HEK293 (cell line): ENCODE measurements at regions not wholly inside any gene's neighbourhood (a gene's known extent, or its start where the extent isn't known, plus 50 kb on each side); places are given as distances from the start of the nearest gene placed in this dataset.

Experiments used
- CTCF ChIA-PET: fragments of 350-600 bp; formaldehyde crosslinking; extraction: SDS; loops from one replicate; lab custom pipeline; 2021; ENCODE audit warnings: antibody characterized with exemption; lab: Yijun Ruan, JAX
- POLR2A ChIA-PET: fragments of 300-600 bp; formaldehyde crosslinking; extraction: SDS; loops from one replicate; lab custom pipeline; 2020; ENCODE audit warnings: antibody characterized with exemption, inconsistent platforms; lab: Yijun Ruan, JAX
- H3K27ac ChIP-seq: fragments of 200-500 bp; sonication (Bioruptor generic); 2 replicates; pipeline ENCODE4 v1.5.1; 2014; ENCODE audit warnings: low read depth, low read length, control low read depth, inconsistent platforms; ENCODE audit errors: extremely low read depth
- H3K36me3 ChIP-seq, 2 experiments: fragments of 200-500 bp in 1 of 2; sonication (Bioruptor generic) in 1 of 2; 1 replicate in 1 of 2; 2 replicates in 1 of 2; pipeline ENCODE4 v1.5.1; 2014 to 2017; ENCODE audit warnings: inconsistent platforms in 2 of 2, low read length in 2 of 2; ENCODE audit not compliant: control insufficient read depth in 2 of 2, insufficient read depth in 1 of 2
- H3K4me1 ChIP-seq: fragments of 200-500 bp; sonication (Bioruptor generic); 2 replicates; pipeline ENCODE4 v1.5.1; 2014; ENCODE audit warnings: mild to moderate bottlenecking, low read length, inconsistent platforms; ENCODE audit not compliant: control insufficient read depth, insufficient read depth
- H3K4me3 ChIP-seq: 2 replicates; pipeline ENCODE4 v1.5.1; 2011; ENCODE audit warnings: low read depth, mild to moderate bottlenecking, control low read depth, low read length, moderate library complexity
- H3K9me3 ChIP-seq: fragments of 200-500 bp; sonication (Bioruptor generic); 2 replicates; pipeline ENCODE4 v1.5.1; 2014; ENCODE audit warnings: low read depth, low read length, inconsistent platforms; ENCODE audit not compliant: control insufficient read depth, insufficient read depth
- GLI2 ChIP-seq: fragments of 450-650 bp; formaldehyde crosslinking; IDR thresholded peaks from 2 replicates; pipeline ENCODE4; 2017; ENCODE audit warnings: missing biosample characterization, missing genetic modification characterization, low read depth, borderline replicate concordance
- INSM2 ChIP-seq: fragments of 450-650 bp; formaldehyde crosslinking; IDR thresholded peaks from 2 replicates; pipeline ENCODE4 v1.5.1; 2016; ENCODE audit warnings: missing biosample characterization, missing genetic modification characterization
- PRDM4 ChIP-seq: fragments of 450-650 bp; formaldehyde crosslinking; IDR thresholded peaks from 2 replicates; pipeline ENCODE4 v1.5.1; 2017; ENCODE audit warnings: missing biosample characterization, missing genetic modification characterization
- REPIN1 ChIP-seq: fragments of 450-650 bp; formaldehyde crosslinking; IDR thresholded peaks from 2 replicates; pipeline ENCODE4 v1.5.1; 2017; ENCODE audit warnings: missing biosample characterization, missing genetic modification characterization, low read depth
- TCF7L2 ChIP-seq: IDR thresholded peaks from 2 replicates; pipeline ENCODE4 v1.6.1; 2011; ENCODE audit warnings: low read depth, mild to moderate bottlenecking, inconsistent platforms, low read length, moderate library complexity, borderline replicate concordance
- ZBTB17 ChIP-seq: fragments of 450-650 bp; formaldehyde crosslinking; IDR thresholded peaks from 2 replicates; pipeline ENCODE4 v1.5.1; 2016; ENCODE audit warnings: missing biosample characterization, missing genetic modification characterization
- ZBTB49 ChIP-seq: fragments of 450-650 bp; formaldehyde crosslinking; IDR thresholded peaks from 2 replicates; pipeline ENCODE4 v1.5.1; 2016; ENCODE audit warnings: missing biosample characterization, missing genetic modification characterization, low read depth
- ZNF138 ChIP-seq: fragments of 450-650 bp; formaldehyde crosslinking; IDR thresholded peaks from 2 replicates; pipeline ENCODE4 v1.5.1; 2016; ENCODE audit warnings: missing biosample characterization, missing genetic modification characterization, borderline replicate concordance
- ZNF140 ChIP-seq: fragments of 450-650 bp; formaldehyde crosslinking; IDR thresholded peaks from 2 replicates; pipeline ENCODE4 v1.5.1; 2016; ENCODE audit warnings: missing biosample characterization, missing genetic modification characterization
- ZNF155 ChIP-seq: fragments of 450-650 bp; formaldehyde crosslinking; IDR thresholded peaks from 2 replicates; pipeline ENCODE4 v1.5.1; 2016; ENCODE audit warnings: missing biosample characterization, missing genetic modification characterization
- ZNF302 ChIP-seq: fragments of 450-650 bp; formaldehyde crosslinking; IDR thresholded peaks from 2 replicates; pipeline ENCODE4 v1.5.1; 2016; ENCODE audit warnings: missing biosample characterization, missing genetic modification characterization, low read depth
- ZNF341 ChIP-seq: fragments of 450-650 bp; formaldehyde crosslinking; IDR thresholded peaks from 2 replicates; pipeline ENCODE4; 2016; ENCODE audit warnings: low read depth, missing biosample characterization, missing genetic modification characterization
- ZNF354C ChIP-seq: fragments of 450-650 bp; formaldehyde crosslinking; IDR thresholded peaks from 2 replicates; pipeline ENCODE4 v1.5.1; 2016; ENCODE audit warnings: missing biosample characterization, missing genetic modification characterization, low read depth, borderline replicate concordance
- ZNF473 ChIP-seq: fragments of 450-650 bp; formaldehyde crosslinking; IDR thresholded peaks from 2 replicates; pipeline ENCODE4 v1.5.1; 2017; ENCODE audit warnings: missing biosample characterization, missing genetic modification characterization
- ZNF555 ChIP-seq: fragments of 450-650 bp; formaldehyde crosslinking; conservative IDR thresholded peaks from 2 replicates; pipeline ENCODE4 v1.5.1; 2017; ENCODE audit warnings: missing biosample characterization, mild to moderate bottlenecking, missing genetic modification characterization, inconsistent platforms
- ZNF558 ChIP-seq: fragments of 450-650 bp; formaldehyde crosslinking; IDR thresholded peaks from 2 replicates; pipeline ENCODE4 v1.5.1; 2016; ENCODE audit warnings: missing biosample characterization, missing genetic modification characterization
- ZNF561 ChIP-seq: fragments of 450-650 bp; IDR thresholded peaks from 2 replicates; pipeline ENCODE4 v1.5.1; 2018; ENCODE audit warnings: missing biosample characterization, missing genetic modification characterization, borderline replicate concordance
- ZNF571 ChIP-seq: fragments of 450-650 bp; formaldehyde crosslinking; IDR thresholded peaks from 2 replicates; pipeline ENCODE4 v1.5.0; 2017; ENCODE audit warnings: missing biosample characterization, missing genetic modification characterization
- ZNF585B ChIP-seq: fragments of 450-650 bp; formaldehyde crosslinking; IDR thresholded peaks from 2 replicates; pipeline ENCODE4 v1.5.1; 2016; ENCODE audit warnings: missing biosample characterization, missing genetic modification characterization
- ZNF623 ChIP-seq: fragments of 450-650 bp; formaldehyde crosslinking; IDR thresholded peaks from 2 replicates; pipeline ENCODE4 v1.5.1; 2016; ENCODE audit warnings: missing biosample characterization, missing genetic modification characterization
- ZNF629 ChIP-seq: fragments of 450-650 bp; formaldehyde crosslinking; IDR thresholded peaks from 2 replicates; pipeline ENCODE4 v1.5.1; 2017; ENCODE audit warnings: missing biosample characterization, missing genetic modification characterization
- ZNF785 ChIP-seq: fragments of 450-650 bp; formaldehyde crosslinking; IDR thresholded peaks from 2 replicates; pipeline ENCODE4 v1.5.1; 2016; ENCODE audit warnings: missing biosample characterization, missing genetic modification characterization
- ZNF791 ChIP-seq: fragments of 450-650 bp; formaldehyde crosslinking; IDR thresholded peaks from 2 replicates; pipeline ENCODE4 v1.5.1; 2016; ENCODE audit warnings: missing biosample characterization, missing genetic modification characterization
- ZNF830 ChIP-seq: fragments of 450-650 bp; IDR thresholded peaks from 2 replicates; pipeline ENCODE4 v1.5.0; 2018; ENCODE audit warnings: missing biosample characterization, missing genetic modification characterization, low read depth, mild to moderate bottlenecking, moderate library complexity
- ZNF837 ChIP-seq: fragments of 450-650 bp; formaldehyde crosslinking; IDR thresholded peaks from 2 replicates; pipeline ENCODE4 v1.5.1; 2016; ENCODE audit warnings: missing biosample characterization, missing genetic modification characterization

- ChIA-PET CTCF (no interaction called here), POLR2A (no interaction called here)
- H3K4me3 ChIP-seq = no peak overlapping the region
- no peak for TF ChIP-seq ZNF623 (tag by site-specific recombination)
- no peak for TF ChIP-seq GLI2
- no peak for TF ChIP-seq ZNF837 (tag by site-specific recombination)
- TF ChIP-seq ZNF558 (tag by site-specific recombination) = no peak
- no peak for TF ChIP-seq ZBTB49 (tag by site-specific recombination)
- no peak for TF ChIP-seq ZNF155
- H3K36me3 ChIP-seq = no peaks in the 10 kb centered on the region
- no peak overlapping the region for H3K27ac ChIP-seq
- no peaks in the 10 kb centered on the region for H3K4me1 ChIP-seq
- H3K9me3 ChIP-seq = no peaks in the 10 kb centered on the region
Measured at GRCh38 chr3:177523067-177523675, 325.9 kb upstream of the TBL1XR1 start.

- Histone ChIP-seq H3K4me3 (no peak overlapping the region), H3K9me3 (no peaks in the 10 kb centered on the region), H3K27ac (no peak overlapping the region), H3K36me3 (no peaks in the 10 kb centered on the region), H3K4me1 (no peaks in the 10 kb centered on the region)
- ChIA-PET POLR2A (no interaction called here), CTCF (no interaction called here)
- TF ChIP-seq ZBTB17 (tag by site-specific recombination) = 0 out of 2 replicates have a peak, but pooled peaks have one; percentile 17
- 0 out of 2 replicates have a peak, but pooled peaks have one; percentile 20 for TF ChIP-seq ZNF629 (tag by site-specific recombination)
- no peak for TF ChIP-seq ZNF561 (tag by site-specific recombination)
- TF ChIP-seq ZNF830 (tag by site-specific recombination) = no peak
Measured at GRCh38 chr3:177523872-177524438, 326.7 kb upstream of the TBL1XR1 start.

- Histone ChIP-seq H3K4me3 (no peak overlapping the region), H3K27ac (no peak overlapping the region), H3K9me3 (no peaks in the 10 kb centered on the region), H3K4me1 (no peaks in the 10 kb centered on the region), H3K36me3 (no peaks in the 10 kb centered on the region)
- ChIA-PET CTCF (no interaction called here), POLR2A (no interaction called here)
- no peak for TF ChIP-seq ZNF341 (tag by site-specific recombination)
- no peak for TF ChIP-seq ZNF785 (tag by site-specific recombination)
- no peak for TF ChIP-seq INSM2 (tag by site-specific recombination)
- TF ChIP-seq ZNF555 (tag by site-specific recombination) = no peak
- TF ChIP-seq ZNF140 (tag by site-specific recombination) = no peak
- no peak for TF ChIP-seq ZNF354C (tag by site-specific recombination)
- TF ChIP-seq REPIN1 = no peak
- no peak for TF ChIP-seq ZNF302 (tag by site-specific recombination)
- TF ChIP-seq ZNF138 = no peak
- no peak for TF ChIP-seq TCF7L2
- TF ChIP-seq ZNF585B = no peak
- TF ChIP-seq ZNF571 = no peak
- TF ChIP-seq PRDM4 (tag by site-specific recombination) = no peak
- TF ChIP-seq ZNF791 (tag by site-specific recombination) = no peak
- no peak for TF ChIP-seq ZNF473 (tag by site-specific recombination)
Measured at GRCh38 chr3:177524742-177525141, 327.5 kb upstream of the TBL1XR1 start.
